ENCODE measurements at regions not wholly inside any gene's neighbourhood (a gene's known extent, or its start where the extent isn't known, plus 50 kb on each side); places are given as distances from the start of the nearest gene placed in this dataset.

DNA sequence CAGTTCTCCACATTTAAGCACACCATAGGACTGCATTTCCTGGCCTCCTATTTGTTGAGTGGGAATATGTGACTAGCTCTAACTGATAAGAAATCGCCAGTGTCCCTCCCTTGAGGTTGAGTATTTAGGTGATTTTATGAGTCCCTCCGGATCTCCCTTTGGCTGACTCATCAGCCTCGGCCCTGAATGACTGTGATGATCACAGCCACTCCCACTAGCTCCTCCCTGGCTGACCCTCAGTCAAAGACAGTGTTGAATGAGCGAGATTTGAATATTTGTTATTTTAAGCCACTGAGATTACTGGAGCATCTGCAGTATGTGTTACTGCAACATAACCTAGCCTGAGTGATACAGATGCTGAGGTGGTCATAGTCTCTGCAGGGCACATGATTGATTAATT, 515.3 kb downstream of the EPHB1 start:
- peak; percentile 77 for DNase-seq
- no peak overlapping the region for H2BK15ac ChIP-seq (replicated peaks; ENCODE audit: low read depth)
- H3K4ac ChIP-seq (ENCODE audit: low read depth, low read length) = no peak overlapping the region
- no peak overlapping the region for H4K8ac ChIP-seq (ENCODE audit: low read depth, low read length)
- no peak overlapping the region for H3K56ac ChIP-seq (ENCODE audit: low read length)
- H3K27me3 ChIP-seq (ENCODE audit: insufficient read depth, low read length, poor library complexity) = no peaks in the 10 kb centered on the region
- H3K9ac ChIP-seq (ENCODE audit: low read length) = no peak overlapping the region
- no peak overlapping the region for H3K23ac ChIP-seq (ENCODE audit: low read length)
- no peak overlapping the region for H2BK120ac ChIP-seq (ENCODE audit: low read depth, low read length)
- H3K18ac ChIP-seq (ENCODE audit: low read length) = no peak overlapping the region
- H3K4me3 ChIP-seq (ENCODE audit: low read length) = no peak overlapping the region
- H2AK5ac ChIP-seq (ENCODE audit: low read length) = no peak overlapping the region
- H3K4me1 ChIP-seq (ENCODE audit: control insufficient read depth, low read depth, low read length) = peaks cover 4% of the 10 kb centered on the region
- no peak overlapping the region for H3K27ac ChIP-seq (ENCODE audit: low read depth, low read length)
- no CpG with 5 or more reads among the region's 4 CpGs for WGBS (ENCODE audit: extremely low coverage, insufficient coverage, low lambda C conversion rate)
- H3K36me3 ChIP-seq (ENCODE audit: control insufficient read depth, insufficient read depth, low read length) = no peaks in the 10 kb centered on the region
- H3K79me2 ChIP-seq (ENCODE audit: control insufficient read depth, insufficient read depth, low read length) = no peaks in the 10 kb centered on the region
- H2BK5ac ChIP-seq (ENCODE audit: low read length) = no peak overlapping the region
- H4K5ac ChIP-seq (ENCODE audit: low read length) = no peak overlapping the region
- no peaks in the 10 kb centered on the region for H3K79me1 ChIP-seq (ENCODE audit: low read length)
- no peak overlapping the region for H3K4me2 ChIP-seq (ENCODE audit: low read length)

GRCh38 chr3:135311699-135312098, 516.6 kb downstream of the EPHB1 start:
- H3K79me2 ChIP-seq (ENCODE audit: control insufficient read depth, insufficient read depth, low read length) = no peaks in the 10 kb centered on the region
- H4K8ac ChIP-seq (ENCODE audit: low read depth, low read length) = no peak overlapping the region
- H2BK120ac ChIP-seq (ENCODE audit: low read depth, low read length) = no peak overlapping the region
- H3K27ac ChIP-seq (ENCODE audit: low read depth, low read length) = no peak overlapping the region
- H2AK5ac ChIP-seq (ENCODE audit: low read length) = no peak overlapping the region
- no peaks in the 10 kb centered on the region for H3K79me1 ChIP-seq (ENCODE audit: low read length)
- no peak overlapping the region for H3K23ac ChIP-seq (ENCODE audit: low read length)
- H2BK5ac ChIP-seq (ENCODE audit: low read length) = no peak overlapping the region
- H3K36me3 ChIP-seq (ENCODE audit: control insufficient read depth, insufficient read depth, low read length) = no peaks in the 10 kb centered on the region
- no peak overlapping the region for H3K18ac ChIP-seq (ENCODE audit: low read length)
- DNase-seq = no peak
- no peak overlapping the region for H3K4me3 ChIP-seq (ENCODE audit: low read length)
- no peak overlapping the region for H3K9ac ChIP-seq (ENCODE audit: low read length)
- H3K56ac ChIP-seq (ENCODE audit: low read length) = no peak overlapping the region
- WGBS (ENCODE audit: extremely low coverage, insufficient coverage, low lambda C conversion rate) = no CpG with 5 or more reads among the region's 5 CpGs
- H3K27me3 ChIP-seq (ENCODE audit: insufficient read depth, low read length, poor library complexity) = no peaks in the 10 kb centered on the region
- H3K4me2 ChIP-seq (ENCODE audit: low read length) = no peak overlapping the region
- no peak overlapping the region for H4K5ac ChIP-seq (ENCODE audit: low read length)
- no peak overlapping the region for H3K4ac ChIP-seq (ENCODE audit: low read depth, low read length)
- H3K4me1 ChIP-seq (ENCODE audit: control insufficient read depth, low read depth, low read length) = peaks cover 4% of the 10 kb centered on the region
- no peak overlapping the region for H2BK15ac ChIP-seq (replicated peaks; ENCODE audit: low read depth)

GRCh38 chr3:135314237-135314636, 519.2 kb downstream of the EPHB1 start:
- Histone ChIP-seq H3K27me3 (ENCODE audit: insufficient read depth, low read length, poor library complexity) (no peaks in the 10 kb centered on the region), H3K36me3 (ENCODE audit: control insufficient read depth, insufficient read depth, low read length) (no peaks in the 10 kb centered on the region), H3K4me1 (ENCODE audit: control insufficient read depth, low read depth, low read length) (peaks cover 4% of the 10 kb centered on the region), H2BK5ac (ENCODE audit: low read length) (no peak overlapping the region), H3K27ac (ENCODE audit: low read depth, low read length) (no peak overlapping the region), H2AK5ac (ENCODE audit: low read length) (no peak overlapping the region), H4K5ac (ENCODE audit: low read length) (no peak overlapping the region), H3K79me1 (ENCODE audit: low read length) (no peaks in the 10 kb centered on the region), H3K18ac (ENCODE audit: low read length) (no peak overlapping the region), H3K56ac (ENCODE audit: low read length) (no peak overlapping the region), H2BK120ac (ENCODE audit: low read depth, low read length) (no peak overlapping the region), H3K4me2 (ENCODE audit: low read length) (no peak overlapping the region), H4K8ac (ENCODE audit: low read depth, low read length) (no peak overlapping the region), H3K79me2 (ENCODE audit: control insufficient read depth, insufficient read depth, low read length) (no peaks in the 10 kb centered on the region), H3K4me3 (ENCODE audit: low read length) (no peak overlapping the region), H3K23ac (ENCODE audit: low read length) (no peak overlapping the region), H3K9ac (ENCODE audit: low read length) (no peak overlapping the region), H3K4ac (ENCODE audit: low read depth, low read length) (no peak overlapping the region), H2BK15ac (replicated peaks; ENCODE audit: low read depth) (no peak overlapping the region)
- no peak for DNase-seq
- WGBS (ENCODE audit: extremely low coverage, insufficient coverage, low lambda C conversion rate) = no CpG with 5 or more reads among the region's 1 CpG

GRCh38 chr3:135324301-135324700, 529.2 kb downstream of the EPHB1 start:
- H3K27ac ChIP-seq (ENCODE audit: low read depth, low read length) = no peak overlapping the region
- H3K4me3 ChIP-seq (ENCODE audit: low read length) = no peak overlapping the region
- no peak overlapping the region for H3K56ac ChIP-seq (ENCODE audit: low read length)
- no peaks in the 10 kb centered on the region for H3K36me3 ChIP-seq (ENCODE audit: control insufficient read depth, insufficient read depth, low read length)
- H2AK5ac ChIP-seq (ENCODE audit: low read length) = no peak overlapping the region
- no peak overlapping the region for H3K4ac ChIP-seq (ENCODE audit: low read depth, low read length)
- no peak overlapping the region for H4K8ac ChIP-seq (ENCODE audit: low read depth, low read length)
- no CpG with 5 or more reads among the region's 5 CpGs for WGBS (ENCODE audit: extremely low coverage, insufficient coverage, low lambda C conversion rate)
- no peak overlapping the region for H2BK5ac ChIP-seq (ENCODE audit: low read length)
- no peaks in the 10 kb centered on the region for H3K79me1 ChIP-seq (ENCODE audit: low read length)
- H2BK120ac ChIP-seq (ENCODE audit: low read depth, low read length) = no peak overlapping the region
- no peak overlapping the region for H2BK15ac ChIP-seq (replicated peaks; ENCODE audit: low read depth)
- H3K9ac ChIP-seq (ENCODE audit: low read length) = no peak overlapping the region
- DNase-seq = peak; percentile 60
- H3K27me3 ChIP-seq (ENCODE audit: insufficient read depth, low read length, poor library complexity) = no peaks in the 10 kb centered on the region
- H3K4me1 ChIP-seq (ENCODE audit: control insufficient read depth, low read depth, low read length) = no peaks in the 10 kb centered on the region
- no peak overlapping the region for H3K4me2 ChIP-seq (ENCODE audit: low read length)
- no peak overlapping the region for H3K18ac ChIP-seq (ENCODE audit: low read length)
- no peak overlapping the region for H3K23ac ChIP-seq (ENCODE audit: low read length)
- H4K5ac ChIP-seq (ENCODE audit: low read length) = no peak overlapping the region
- no peaks in the 10 kb centered on the region for H3K79me2 ChIP-seq (ENCODE audit: control insufficient read depth, insufficient read depth, low read length)

- no CpG with 5 or more reads among the region's 1 CpG for WGBS (ENCODE audit: extremely low coverage, insufficient coverage, low lambda C conversion rate)
- no peaks in the 10 kb centered on the region for H3K27me3 ChIP-seq (ENCODE audit: insufficient read depth, low read length, poor library complexity)
- H4K5ac ChIP-seq (ENCODE audit: low read length) = no peak overlapping the region
These were observed 530.0 kb downstream of the EPHB1 start for GRCh38 chr3:135325096-135325495.

GRCh38 chr3:135325726-135326235, 530.7 kb downstream of the EPHB1 start:
- DNase-seq = no peak
- Histone ChIP-seq H3K27ac (ENCODE audit: low read depth, low read length) (no peak overlapping the region), H3K36me3 (ENCODE audit: control insufficient read depth, insufficient read depth, low read length) (no peaks in the 10 kb centered on the region), H4K8ac (ENCODE audit: low read depth, low read length) (no peak overlapping the region), H3K18ac (ENCODE audit: low read length) (no peak overlapping the region), H4K5ac (ENCODE audit: low read length) (no peak overlapping the region), H3K4ac (ENCODE audit: low read depth, low read length) (no peak overlapping the region), H2BK15ac (replicated peaks; ENCODE audit: low read depth) (no peak overlapping the region), H3K27me3 (ENCODE audit: insufficient read depth, low read length, poor library complexity) (no peaks in the 10 kb centered on the region), H3K23ac (ENCODE audit: low read length) (no peak overlapping the region), H2BK5ac (ENCODE audit: low read length) (no peak overlapping the region), H3K9ac (ENCODE audit: low read length) (no peak overlapping the region), H2BK120ac (ENCODE audit: low read depth, low read length) (no peak overlapping the region), H3K4me1 (ENCODE audit: control insufficient read depth, low read depth, low read length) (no peaks in the 10 kb centered on the region), H3K79me2 (ENCODE audit: control insufficient read depth, insufficient read depth, low read length) (no peaks in the 10 kb centered on the region), H3K4me3 (ENCODE audit: low read length) (no peak overlapping the region), H3K79me1 (ENCODE audit: low read length) (no peaks in the 10 kb centered on the region), H3K4me2 (ENCODE audit: low read length) (no peak overlapping the region), H3K56ac (ENCODE audit: low read length) (no peak overlapping the region), H2AK5ac (ENCODE audit: low read length) (no peak overlapping the region)
- no CpG with 5 or more reads among the region's 6 CpGs for WGBS (ENCODE audit: extremely low coverage, insufficient coverage, low lambda C conversion rate)

More at GRCh38 chr3:135325096-135325495, 530.0 kb downstream of the EPHB1 start:
- Histone ChIP-seq H3K79me1 (ENCODE audit: low read length) (no peaks in the 10 kb centered on the region), H2AK5ac (ENCODE audit: low read length) (no peak overlapping the region), H3K79me2 (ENCODE audit: control insufficient read depth, insufficient read depth, low read length) (no peaks in the 10 kb centered on the region), H3K9ac (ENCODE audit: low read length) (no peak overlapping the region), H3K23ac (ENCODE audit: low read length) (no peak overlapping the region), H3K4ac (ENCODE audit: low read depth, low read length) (no peak overlapping the region), H3K36me3 (ENCODE audit: control insufficient read depth, insufficient read depth, low read length) (no peaks in the 10 kb centered on the region), H3K18ac (ENCODE audit: low read length) (no peak overlapping the region), H2BK120ac (ENCODE audit: low read depth, low read length) (no peak overlapping the region), H4K8ac (ENCODE audit: low read depth, low read length) (no peak overlapping the region), H3K56ac (ENCODE audit: low read length) (no peak overlapping the region), H3K27ac (ENCODE audit: low read depth, low read length) (no peak overlapping the region), H2BK15ac (replicated peaks; ENCODE audit: low read depth) (no peak overlapping the region), H3K4me2 (ENCODE audit: low read length) (no peak overlapping the region), H2BK5ac (ENCODE audit: low read length) (no peak overlapping the region), H3K4me1 (ENCODE audit: control insufficient read depth, low read depth, low read length) (no peaks in the 10 kb centered on the region), H3K4me3 (ENCODE audit: low read length) (no peak overlapping the region)
- DNase-seq = no peak

All from mesendoderm (in vitro differentiated cells).